SK-N-MC (cell line): ENCODE measurements at regions not wholly inside any gene's neighbourhood (a gene's known extent, or its start where the extent isn't known, plus 50 kb on each side); places are given as distances from the start of the nearest gene placed in this dataset.

Source experiments
- EZH2 ChIP-seq: fragments of 200-600 bp; sonication (generic); IDR thresholded peaks from one replicate; pipeline ENCODE4 v1.6.1; 2017; ENCODE audit warnings: antibody characterized with exemption
- FOXP2 ChIP-seq: optimal IDR thresholded peaks from 2 replicates; pipeline ENCODE3; 2011; ENCODE audit warnings: mild to moderate bottlenecking, moderate library complexity; ENCODE audit not compliant: insufficient read depth; ENCODE audit errors: extremely low read length, control extremely low read depth
- POLR2AphosphoS5 ChIP-seq: IDR thresholded peaks from 2 replicates; pipeline ENCODE4 v1.6.1; 2012; ENCODE audit warnings: mild to moderate bottlenecking, low read depth, low read length, borderline replicate concordance

DNA sequence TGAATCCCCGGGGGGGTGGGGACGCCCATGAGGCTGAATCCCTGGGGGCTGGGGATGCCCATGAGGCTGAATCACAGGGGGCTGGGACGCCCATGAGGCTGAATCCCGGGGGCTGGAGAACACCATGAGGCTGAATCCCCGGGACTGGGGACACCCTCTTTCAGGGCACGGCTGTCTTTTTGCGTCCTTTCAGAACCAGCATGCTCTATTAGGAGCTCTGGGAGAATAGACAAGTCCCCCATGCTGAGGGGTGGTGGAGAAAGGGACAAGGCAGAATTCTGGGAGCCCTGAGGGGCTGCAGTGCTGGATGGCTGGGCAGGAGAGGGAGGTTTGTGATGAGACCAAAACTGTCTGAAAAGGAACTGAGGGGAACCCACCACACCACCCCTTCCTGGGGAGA is 257.3 kb upstream of the TCERG1L start:
- TF ChIP-seq POLR2AphosphoS5: no peak
- no peak for TF ChIP-seq EZH2
- no peak for TF ChIP-seq FOXP2
